ENCODE measurements at regions not wholly inside any gene's neighbourhood (a gene's known extent, or its start where the extent isn't known, plus 50 kb on each side); places are given as distances from the start of the nearest gene placed in this dataset.

GRCh38 chr5:141793881-141794280 is 84.3 kb downstream of the PCDH1 start (continued):
- TF ChIP-seq, protein P1, sequence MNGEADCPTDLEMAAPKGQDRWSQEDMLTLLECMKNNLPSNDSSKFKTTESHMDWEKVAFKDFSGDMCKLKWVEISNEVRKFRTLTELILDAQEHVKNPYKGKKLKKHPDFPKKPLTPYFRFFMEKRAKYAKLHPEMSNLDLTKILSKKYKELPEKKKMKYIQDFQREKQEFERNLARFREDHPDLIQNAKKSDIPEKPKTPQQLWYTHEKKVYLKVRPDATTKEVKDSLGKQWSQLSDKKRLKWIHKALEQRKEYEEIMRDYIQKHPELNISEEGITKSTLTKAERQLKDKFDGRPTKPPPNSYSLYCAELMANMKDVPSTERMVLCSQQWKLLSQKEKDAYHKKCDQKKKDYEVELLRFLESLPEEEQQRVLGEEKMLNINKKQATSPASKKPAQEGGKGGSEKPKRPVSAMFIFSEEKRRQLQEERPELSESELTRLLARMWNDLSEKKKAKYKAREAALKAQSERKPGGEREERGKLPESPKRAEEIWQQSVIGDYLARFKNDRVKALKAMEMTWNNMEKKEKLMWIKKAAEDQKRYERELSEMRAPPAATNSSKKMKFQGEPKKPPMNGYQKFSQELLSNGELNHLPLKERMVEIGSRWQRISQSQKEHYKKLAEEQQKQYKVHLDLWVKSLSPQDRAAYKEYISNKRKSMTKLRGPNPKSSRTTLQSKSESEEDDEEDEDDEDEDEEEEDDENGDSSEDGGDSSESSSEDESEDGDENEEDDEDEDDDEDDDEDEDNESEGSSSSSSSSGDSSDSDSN (CRISPR knock-in tag; IDR thresholded peaks at IDR 0.05), result no peak
- TF ChIP-seq, protein P2, sequence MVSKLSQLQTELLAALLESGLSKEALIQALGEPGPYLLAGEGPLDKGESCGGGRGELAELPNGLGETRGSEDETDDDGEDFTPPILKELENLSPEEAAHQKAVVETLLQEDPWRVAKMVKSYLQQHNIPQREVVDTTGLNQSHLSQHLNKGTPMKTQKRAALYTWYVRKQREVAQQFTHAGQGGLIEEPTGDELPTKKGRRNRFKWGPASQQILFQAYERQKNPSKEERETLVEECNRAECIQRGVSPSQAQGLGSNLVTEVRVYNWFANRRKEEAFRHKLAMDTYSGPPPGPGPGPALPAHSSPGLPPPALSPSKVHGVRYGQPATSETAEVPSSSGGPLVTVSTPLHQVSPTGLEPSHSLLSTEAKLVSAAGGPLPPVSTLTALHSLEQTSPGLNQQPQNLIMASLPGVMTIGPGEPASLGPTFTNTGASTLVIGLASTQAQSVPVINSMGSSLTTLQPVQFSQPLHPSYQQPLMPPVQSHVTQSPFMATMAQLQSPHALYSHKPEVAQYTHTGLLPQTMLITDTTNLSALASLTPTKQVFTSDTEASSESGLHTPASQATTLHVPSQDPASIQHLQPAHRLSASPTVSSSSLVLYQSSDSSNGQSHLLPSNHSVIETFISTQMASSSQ (IDR thresholded peaks at IDR 0.05; ENCODE audit: low read depth), result no peak
- TF ChIP-seq, protein P2 (CRISPR knock-in tag; IDR thresholded peaks at IDR 0.05; ENCODE audit: borderline replicate concordance), result no peak
- TF ChIP-seq DBP (CRISPR knock-in tag; IDR thresholded peaks at IDR 0.05; ENCODE audit: not compliant biosample characterization), result no peak

DNA sequence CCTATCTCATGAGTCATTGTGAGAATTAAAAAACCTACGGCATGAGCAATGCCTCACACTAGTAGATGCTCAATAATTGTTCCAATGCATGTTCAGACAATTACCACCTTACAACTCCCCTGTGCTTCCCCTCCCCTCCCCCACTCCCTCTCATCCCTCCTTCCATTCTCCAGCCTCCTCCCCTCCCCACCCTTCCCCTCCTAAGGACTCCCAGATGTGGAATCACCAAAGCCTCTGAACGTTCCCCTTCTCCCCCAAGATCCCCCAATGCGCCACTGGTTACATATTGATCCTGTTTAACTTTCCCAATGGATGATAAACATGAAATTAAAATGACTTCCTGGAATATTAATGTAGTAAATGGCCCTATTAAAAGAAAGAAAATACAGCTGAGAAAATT is 84.8 kb downstream of the PCDH1 start:
- H2AFZ ChIP-seq (ENCODE audit: low read length), result no peak overlapping the region
- no TSS peak for BruUV-seq (replicated peaks)
- no peaks in the 10 kb centered on the region for H4K20me1 ChIP-seq (ENCODE audit: insufficient read depth, low read length)
- in situ Hi-C loops (cut with HindIII; ENCODE audit: extremely low pct_ligation_motif_present, low pct_unique_long_range_greater_than_20kb), result no loop called here
- ChIA-PET POLR2A (no interaction called here), CTCF (ENCODE audit: low intra/inter-chr PET ratio, low total read pairs) (no interaction called here)
- no peaks in the 10 kb centered on the region for H3K36me3 ChIP-seq (replicated peaks in 1 of 2; ENCODE audit: control insufficient read depth in 1 of 2, insufficient read depth in 2 of 2, low read length in 2 of 2)
- 31% methylated on average over 3 of the region's 3 CpGs for WGBS (ENCODE audit: low lambda C conversion rate)
- no peak overlapping the region for H3K27ac ChIP-seq (ENCODE audit: extremely low read length, insufficient read depth, low read length)
- no peak overlapping the region for H3K4me3 ChIP-seq (replicated peaks in 1 of 3; ENCODE audit: insufficient read depth in 1 of 3, low read depth in 2 of 3, low read length in 3 of 3)
- no peak for ATAC-seq
- H3K79me2 ChIP-seq (ENCODE audit: insufficient read depth, low read length), result no peaks in the 10 kb centered on the region
- no peak overlapping the region for H3K4me2 ChIP-seq (ENCODE audit: low read depth, low read length)
- no peaks in the 10 kb centered on the region for H3K9me3 ChIP-seq (ENCODE audit: low read length)
- FAIRE-seq, result no peak
- no peaks in the 10 kb centered on the region for H3K4me1 ChIP-seq (ENCODE audit: insufficient read depth, low read length)
- peaks cover 0 to 17% of the 10 kb centered on the region in 2 experiments; a peak in 1 of 5 replicates for H3K27me3 ChIP-seq (ENCODE audit: control insufficient read depth in 1 of 2, insufficient read depth in 2 of 2, low read length in 2 of 2)
- no peak for DNase-seq (ENCODE audit: low spot score)
- intact Hi-C loops (cut with micrococcal nuclease; ENCODE audit: unreplicated experiment), result no loop called here
- no peak overlapping the region for H3K9ac ChIP-seq (ENCODE audit: insufficient read depth, low read depth, low read length)
- no peak for TF ChIP-seq ZNF333 (CRISPR knock-in tag; IDR thresholded peaks at IDR 0.05; ENCODE audit: borderline replicate concordance)
- TF ChIP-seq JUND (CRISPR knock-in tag; IDR thresholded peaks at IDR 0.05), result no peak
- no peak for TF ChIP-seq ZMAT3 (CRISPR knock-in tag; conservative IDR thresholded peaks at IDR 0.05)
- TF ChIP-seq ZSCAN12 (CRISPR knock-in tag; IDR thresholded peaks at IDR 0.05), result no peak
- no peak for TF ChIP-seq SRSF4 (IDR thresholded peaks at IDR 0.05; ENCODE audit: low read depth, low read length, poor library complexity, severe bottlenecking)
- TF ChIP-seq, protein P3, sequence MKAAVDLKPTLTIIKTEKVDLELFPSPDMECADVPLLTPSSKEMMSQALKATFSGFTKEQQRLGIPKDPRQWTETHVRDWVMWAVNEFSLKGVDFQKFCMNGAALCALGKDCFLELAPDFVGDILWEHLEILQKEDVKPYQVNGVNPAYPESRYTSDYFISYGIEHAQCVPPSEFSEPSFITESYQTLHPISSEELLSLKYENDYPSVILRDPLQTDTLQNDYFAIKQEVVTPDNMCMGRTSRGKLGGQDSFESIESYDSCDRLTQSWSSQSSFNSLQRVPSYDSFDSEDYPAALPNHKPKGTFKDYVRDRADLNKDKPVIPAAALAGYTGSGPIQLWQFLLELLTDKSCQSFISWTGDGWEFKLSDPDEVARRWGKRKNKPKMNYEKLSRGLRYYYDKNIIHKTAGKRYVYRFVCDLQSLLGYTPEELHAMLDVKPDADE (CRISPR knock-in tag; IDR thresholded peaks at IDR 0.05), result no peak
- TF ChIP-seq NCOA2 (CRISPR knock-in tag; IDR thresholded peaks at IDR 0.05), result no peak
- no peak for TF ChIP-seq MBD4 (IDR thresholded peaks at IDR 0.05; ENCODE audit: borderline replicate concordance, low read length)
- TF ChIP-seq ZNF17 (CRISPR knock-in tag; IDR thresholded peaks at IDR 0.05), result no peak
- no peak for TF ChIP-seq RORA (CRISPR knock-in tag; IDR thresholded peaks at IDR 0.05)

All from HepG2 (cell line).